Posterior cingulate gyrus (tissue), 11 donors: ENCODE measurements at regions not wholly inside any gene's neighbourhood (a gene's known extent, or its start where the extent isn't known, plus 50 kb on each side); places are given as distances from the start of the nearest gene placed in this dataset.
A peak's percentile ranks its signal among the peaks of the same experiment; 100 is the strongest.
"Not testable (repeated sequence)": the region's sequence is repeated elsewhere in the genome, so short reads cannot be mapped to it uniquely, and the experiment has no call there.

Experiments
- DNase-seq, 10 donors: peaks; one replicate each; pipeline versions ENCODE4 v3.0.0 to v3.0.0-alpha.2; 2020 to 2021; ENCODE audit warnings: mixed read lengths in 3 of 10
- intact Hi-C: fragments of 100-400 bp; cut with DNase I; formaldehyde crosslinking; loops from one replicate; pipeline ENCODE4 v1.15.1; 2023

GRCh38 chr5:53160895-53161294 lies 51.3 kb upstream of the MOCS2 start:
- no peak for DNase-seq
- intact Hi-C loops, result no loop called here

- no peak for DNase-seq
- intact Hi-C loops, result no loop called here
Measured at GRCh38 chr5:53161876-53162275, 52.3 kb upstream of the MOCS2 start.

- no peak for DNase-seq
Measured at GRCh38 chr5:53164478-53165165, 55.1 kb upstream of the MOCS2 start.

GRCh38 chr5:53165431-53166182 lies 56.0 kb upstream of the MOCS2 start:
- intact Hi-C loops, result no loop called here
- no peak for DNase-seq

More at GRCh38 chr5:53164478-53165165, 55.1 kb upstream of the MOCS2 start:
- intact Hi-C loops, result no loop called here

- DNase-seq, result no peak
- intact Hi-C loops, result no loop called here
Measured at GRCh38 chr5:53166183-53166495, 56.6 kb upstream of the MOCS2 start.

GRCh38 chr5:53167836-53168235 lies 58.3 kb upstream of the MOCS2 start:
- DNase-seq, result peak in 1 of 10 donors; percentile 9
- intact Hi-C loops, result no loop called here

GRCh38 chr5:53169933-53170332 lies 60.4 kb upstream of the MOCS2 start:
- DNase-seq, result no peak
- intact Hi-C loops, result loop anchor here (2.0 kb wide), 1 partner anchor 1049 kb away; no protein-coding TSS in a partner anchor

GRCh38 chr5:53170746-53171349 lies 61.3 kb upstream of the MOCS2 start:
- DNase-seq, result no peak

GRCh38 chr5:53172073-53172472 lies 62.5 kb upstream of the MOCS2 start:
- DNase-seq, intact Hi-C loops: not testable (repeated sequence)

More at GRCh38 chr5:53170746-53171349, 61.3 kb upstream of the MOCS2 start:
- intact Hi-C loops, result loop anchor here (2.0 kb wide), 1 partner anchor 1048 kb away; no protein-coding TSS in a partner anchor

GRCh38 chr5:53172630-53173029 lies 63.1 kb upstream of the MOCS2 start:
- intact Hi-C loops, result no loop called here
- no peak for DNase-seq

- no peak for DNase-seq
- intact Hi-C loops, result no loop called here
Measured at GRCh38 chr5:53173083-53173482, 63.5 kb upstream of the MOCS2 start.

GRCh38 chr5:53178830-53179229 lies 69.3 kb upstream of the MOCS2 start:
- no peak for DNase-seq
- intact Hi-C loops, result no loop called here

- intact Hi-C loops, result no loop called here
- DNase-seq, result no peak
Measured at GRCh38 chr5:53179691-53180090, 70.1 kb upstream of the MOCS2 start.

GRCh38 chr5:53180538-53180937 lies 71.0 kb upstream of the MOCS2 start:
- intact Hi-C loops, result no loop called here
- DNase-seq, result no peak

- no peak for DNase-seq
- intact Hi-C loops, result no loop called here
Measured at GRCh38 chr5:53180991-53181390, 71.4 kb upstream of the MOCS2 start.

- DNase-seq, result no peak
Measured at GRCh38 chr5:53183880-53184279, 74.3 kb upstream of the MOCS2 start.

GRCh38 chr5:53191548-53192165 lies 82.1 kb upstream of the MOCS2 start:
- intact Hi-C loops, result no loop called here
- DNase-seq, result no peak

More at GRCh38 chr5:53183880-53184279, 74.3 kb upstream of the MOCS2 start:
- intact Hi-C loops, result no loop called here

GRCh38 chr5:53194086-53194485 lies 84.5 kb upstream of the MOCS2 start:
- no peak for DNase-seq
- intact Hi-C loops, result no loop called here

- intact Hi-C loops, result no loop called here
- DNase-seq, result no peak
Measured at GRCh38 chr5:53199882-53200281, 90.3 kb upstream of the MOCS2 start.

GRCh38 chr5:53200306-53200705 lies 90.7 kb upstream of the MOCS2 start:
- intact Hi-C loops, result no loop called here
- DNase-seq, result no peak

GRCh38 chr5:53201746-53202145 lies 92.2 kb upstream of the MOCS2 start:
- intact Hi-C loops, result no loop called here
- DNase-seq, result no peak
